ENCODE measurements at regions not wholly inside any gene's neighbourhood (a gene's known extent, or its start where the extent isn't known, plus 50 kb on each side); places are given as distances from the start of the nearest gene placed in this dataset.

DNA sequence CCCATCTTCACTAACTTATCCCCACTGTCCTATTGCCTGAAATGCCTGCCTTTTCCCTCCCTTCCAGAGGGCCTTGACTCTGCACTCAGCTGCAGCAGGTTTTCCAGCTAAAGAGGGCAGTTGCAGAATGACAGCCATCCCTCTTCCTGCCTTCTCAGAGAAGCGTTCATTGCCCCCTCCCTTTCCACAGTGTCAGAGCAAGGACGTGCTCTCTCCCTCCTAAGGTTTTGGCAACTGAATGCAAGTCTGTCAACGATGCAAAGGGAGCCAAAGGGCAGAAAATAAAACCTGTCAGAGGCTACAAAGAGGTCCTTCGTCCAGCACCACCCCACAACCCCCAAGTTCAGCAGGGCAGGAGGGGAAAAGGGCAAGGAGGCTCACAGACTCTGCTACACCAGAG lies 230.1 kb upstream of the THBS1 start (continued):
- no peak for TF ChIP-seq TAF1 (IDR thresholded peaks at IDR 0.05; ENCODE audit: borderline replicate concordance, low read depth, low read length)
- TF ChIP-seq YY1 (IDR thresholded peaks at IDR 0.05; ENCODE audit: low read depth), result no peak

DNA sequence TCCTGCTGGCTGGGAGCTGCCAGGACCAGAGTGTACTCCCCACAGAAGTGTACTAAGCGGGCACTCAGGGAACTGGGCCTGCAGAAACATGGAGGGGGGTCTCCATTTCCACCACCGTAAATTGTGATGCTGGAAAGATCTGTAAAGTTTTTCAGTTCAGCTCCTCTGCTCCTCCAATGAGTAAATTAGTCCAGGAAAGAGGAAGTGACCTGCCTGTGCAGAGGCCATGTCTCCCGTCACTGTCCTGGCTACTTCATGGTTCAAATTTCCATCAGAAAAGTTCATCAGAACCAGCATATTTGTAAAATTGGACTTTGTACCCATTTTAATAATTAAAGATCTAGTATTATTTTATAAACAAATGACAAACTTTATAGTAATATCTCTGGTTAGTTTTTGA lies 226.7 kb upstream of the THBS1 start:
- no peaks in the 10 kb centered on the region for H3K9me2 ChIP-seq

GRCh38 chr15:39357480-39358268 lies 223.2 kb upstream of the THBS1 start:
- Histone ChIP-seq H3K4me1 (ENCODE audit: control insufficient read depth in 1 of 2, insufficient read depth in 2 of 2, low read depth in 1 of 2, low read length in 1 of 2) (peaks cover 6 to 8% of the 10 kb centered on the region in 2 experiments; a peak in 2 of 4 replicates), H3K27me3 (ENCODE audit: insufficient read depth) (no peaks in the 10 kb centered on the region), H3K36me3 (replicated peaks in 1 of 2; ENCODE audit: control insufficient read depth in 1 of 2, insufficient read depth in 2 of 2, low read length in 1 of 2) (no peaks in the 10 kb centered on the region), H3K9ac (no peak overlapping the region), H3K9me2 (no peaks in the 10 kb centered on the region), H3K9me3 (no peaks in the 10 kb centered on the region), H4K20me1 (ENCODE audit: insufficient read depth) (no peaks in the 10 kb centered on the region), H2AFZ (ENCODE audit: low read depth) (no peak overlapping the region), H3K79me2 (ENCODE audit: insufficient read depth) (no peaks in the 10 kb centered on the region), H3K27ac (ENCODE audit: low read depth in 2 of 2, low read length in 1 of 2) (no peak overlapping the region), H3F3A (replicated peaks; ENCODE audit: insufficient read depth) (peaks cover 6% of the 10 kb centered on the region), H3K4me3 (ENCODE audit: low read depth in 2 of 2, low read length in 1 of 2) (no peak overlapping the region), H3K4me2 (no peak overlapping the region)
- no peak for TF ChIP-seq NRF1 (IDR thresholded peaks at IDR 0.05; ENCODE audit: low read depth, low read length)
- no peak for TF ChIP-seq TAF1 (IDR thresholded peaks at IDR 0.05; ENCODE audit: borderline replicate concordance, low read depth, low read length)
- no peak for TF ChIP-seq EP300 (IDR thresholded peaks at IDR 0.05; ENCODE audit: borderline replicate concordance in 1 of 2, low read depth in 1 of 2, low read length in 1 of 2)
- ChIA-PET CTCF (interaction anchor here (1.0 kb wide), 1 partner anchor 222 kb away, joined by 3 read pairs; no protein-coding TSS in a partner anchor), POLR2A (no interaction called here)
- no peak for DNase-seq
- 91% methylated on average over 8 of the region's 8 CpGs for WGBS (ENCODE audit: low lambda C conversion rate)

More for the DNA sequence above, 226.7 kb upstream of the THBS1 start:
- H4K20me1 ChIP-seq (ENCODE audit: insufficient read depth), result no peaks in the 10 kb centered on the region
- POLR2A ChIA-PET, result no interaction called here
- 95% methylated on average over 1 of the region's 3 CpGs for WGBS (ENCODE audit: low lambda C conversion rate)
- no peak overlapping the region for H3K9ac ChIP-seq
- H3K36me3 ChIP-seq (replicated peaks in 1 of 2; ENCODE audit: control insufficient read depth in 1 of 2, insufficient read depth in 2 of 2, low read length in 1 of 2), result no peaks in the 10 kb centered on the region
- H3K9me3 ChIP-seq, result no peaks in the 10 kb centered on the region
- no peak for TF ChIP-seq USF2 (IDR thresholded peaks at IDR 0.05; ENCODE audit: borderline replicate concordance, low read depth, low read length)
- no peak for TF ChIP-seq GABPA (IDR thresholded peaks at IDR 0.05; ENCODE audit: low read depth)
- TF ChIP-seq TEAD4 (IDR thresholded peaks at IDR 0.05; ENCODE audit: borderline replicate concordance, insufficient read depth), result no peak
- peaks cover 6 to 8% of the 10 kb centered on the region in 2 experiments; a peak in 2 of 4 replicates for H3K4me1 ChIP-seq (ENCODE audit: control insufficient read depth in 1 of 2, insufficient read depth in 2 of 2, low read depth in 1 of 2, low read length in 1 of 2)
- CTCF ChIA-PET, result no interaction called here
- no peak overlapping the region for H3K4me2 ChIP-seq
- H3K27me3 ChIP-seq (ENCODE audit: insufficient read depth), result no peaks in the 10 kb centered on the region
- H2AFZ ChIP-seq (ENCODE audit: low read depth), result no peak overlapping the region
- no peaks in the 10 kb centered on the region for H3K79me2 ChIP-seq (ENCODE audit: insufficient read depth)
- no peak for DNase-seq
- no peak overlapping the region for H3K4me3 ChIP-seq (ENCODE audit: low read depth in 2 of 2, low read length in 1 of 2)
- H3F3A ChIP-seq (replicated peaks; ENCODE audit: insufficient read depth), result no peaks in the 10 kb centered on the region
- no peak overlapping the region for H3K27ac ChIP-seq (ENCODE audit: low read depth in 2 of 2, low read length in 1 of 2)

Data from SK-N-SH (cell line).